GM12874 (cell line): ENCODE measurements at regions not wholly inside any gene's neighbourhood (a gene's known extent, or its start where the extent isn't known, plus 50 kb on each side); places are given as distances from the start of the nearest gene placed in this dataset.

Experiments used
- TF ChIP-seq, protein P1 (sequence below): IDR thresholded peaks from 2 replicates; pipeline ENCODE4 v1.5.1; 2011; ENCODE audit warnings: low read depth, mild to moderate bottlenecking, control low read depth, low read length, moderate library complexity; ENCODE audit not compliant: insufficient read depth

GRCh38 chr9:75591972-75592371, 298.5 kb upstream of the PCSK5 start:
- TF ChIP-seq, protein P1, sequence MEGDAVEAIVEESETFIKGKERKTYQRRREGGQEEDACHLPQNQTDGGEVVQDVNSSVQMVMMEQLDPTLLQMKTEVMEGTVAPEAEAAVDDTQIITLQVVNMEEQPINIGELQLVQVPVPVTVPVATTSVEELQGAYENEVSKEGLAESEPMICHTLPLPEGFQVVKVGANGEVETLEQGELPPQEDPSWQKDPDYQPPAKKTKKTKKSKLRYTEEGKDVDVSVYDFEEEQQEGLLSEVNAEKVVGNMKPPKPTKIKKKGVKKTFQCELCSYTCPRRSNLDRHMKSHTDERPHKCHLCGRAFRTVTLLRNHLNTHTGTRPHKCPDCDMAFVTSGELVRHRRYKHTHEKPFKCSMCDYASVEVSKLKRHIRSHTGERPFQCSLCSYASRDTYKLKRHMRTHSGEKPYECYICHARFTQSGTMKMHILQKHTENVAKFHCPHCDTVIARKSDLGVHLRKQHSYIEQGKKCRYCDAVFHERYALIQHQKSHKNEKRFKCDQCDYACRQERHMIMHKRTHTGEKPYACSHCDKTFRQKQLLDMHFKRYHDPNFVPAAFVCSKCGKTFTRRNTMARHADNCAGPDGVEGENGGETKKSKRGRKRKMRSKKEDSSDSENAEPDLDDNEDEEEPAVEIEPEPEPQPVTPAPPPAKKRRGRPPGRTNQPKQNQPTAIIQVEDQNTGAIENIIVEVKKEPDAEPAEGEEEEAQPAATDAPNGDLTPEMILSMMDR: no peak

DNA sequence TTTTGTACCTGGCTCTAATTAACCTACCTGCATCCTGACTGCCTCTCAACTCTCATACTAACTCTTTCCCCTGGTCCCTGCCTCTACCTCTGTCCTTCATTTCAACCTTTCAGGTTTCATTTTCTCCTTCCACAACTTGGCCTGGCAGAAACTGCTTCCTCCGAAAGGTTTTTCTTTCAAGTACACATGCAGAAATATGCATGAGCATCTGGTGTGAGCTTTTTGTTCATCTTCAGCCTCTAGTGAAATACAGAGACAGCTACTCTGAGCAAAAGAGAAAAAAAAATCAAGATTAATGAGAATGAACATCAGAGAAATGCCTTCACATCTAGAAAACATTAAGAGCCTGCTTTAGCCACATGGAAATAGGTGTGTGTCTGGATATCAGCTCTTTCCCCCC, 297.9 kb upstream of the PCSK5 start:
- TF ChIP-seq, protein P1: no peak

DNA sequence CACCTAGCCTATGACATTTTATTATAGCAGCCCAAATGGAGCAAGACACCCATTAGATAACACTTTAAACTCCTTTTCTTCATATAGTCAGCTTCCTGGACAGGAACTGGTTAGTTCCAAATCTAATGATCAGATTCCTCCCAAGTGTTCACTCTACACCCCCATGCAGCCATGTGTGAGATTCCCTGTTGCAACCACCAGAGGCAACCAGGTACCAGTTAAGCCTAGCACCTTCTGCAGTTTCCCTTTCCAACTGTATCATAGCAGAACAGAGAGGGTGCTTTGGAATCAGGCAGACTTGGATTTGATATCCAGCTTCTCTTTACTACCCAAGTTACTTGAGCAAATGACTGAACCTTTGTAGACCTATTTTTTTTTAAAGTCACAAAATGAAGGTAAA, 296.6 kb upstream of the PCSK5 start:
- TF ChIP-seq, protein P1: no peak

- TF ChIP-seq, protein P1: no peak
These were observed 291.3 kb upstream of the PCSK5 start for GRCh38 chr9:75599126-75599525.

GRCh38 chr9:75601280-75601679, 289.2 kb upstream of the PCSK5 start:
- TF ChIP-seq, protein P1: no peak

DNA sequence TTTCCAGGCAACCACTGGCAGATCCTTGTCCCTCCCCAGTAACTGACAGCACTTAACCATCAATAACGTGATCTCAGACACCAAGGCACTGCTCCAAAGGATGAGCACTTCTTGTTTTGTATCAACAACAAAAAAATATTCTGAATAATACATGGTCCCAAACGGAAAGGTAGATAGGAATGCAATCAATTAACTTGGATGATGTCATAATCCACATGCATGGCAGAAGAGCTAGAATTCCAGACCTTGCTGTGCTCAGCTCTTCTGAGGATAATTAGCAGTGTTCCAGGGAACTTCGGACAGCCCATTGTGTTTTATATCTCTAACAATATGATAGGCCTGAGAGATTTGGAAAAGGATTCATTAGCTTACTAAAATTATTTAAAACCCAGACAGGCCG, 288.4 kb upstream of the PCSK5 start:
- TF ChIP-seq, protein P1: no peak

- TF ChIP-seq, protein P1: no peak
These were observed 285.8 kb upstream of the PCSK5 start for GRCh38 chr9:75604661-75605060.

- TF ChIP-seq, protein P1: no peak
These were observed 283.0 kb upstream of the PCSK5 start for GRCh38 chr9:75607521-75607920.
